ENCODE measurements at regions not wholly inside any gene's neighbourhood (a gene's known extent, or its start where the extent isn't known, plus 50 kb on each side); places are given as distances from the start of the nearest gene placed in this dataset.

- TF ChIP-seq, protein P1, sequence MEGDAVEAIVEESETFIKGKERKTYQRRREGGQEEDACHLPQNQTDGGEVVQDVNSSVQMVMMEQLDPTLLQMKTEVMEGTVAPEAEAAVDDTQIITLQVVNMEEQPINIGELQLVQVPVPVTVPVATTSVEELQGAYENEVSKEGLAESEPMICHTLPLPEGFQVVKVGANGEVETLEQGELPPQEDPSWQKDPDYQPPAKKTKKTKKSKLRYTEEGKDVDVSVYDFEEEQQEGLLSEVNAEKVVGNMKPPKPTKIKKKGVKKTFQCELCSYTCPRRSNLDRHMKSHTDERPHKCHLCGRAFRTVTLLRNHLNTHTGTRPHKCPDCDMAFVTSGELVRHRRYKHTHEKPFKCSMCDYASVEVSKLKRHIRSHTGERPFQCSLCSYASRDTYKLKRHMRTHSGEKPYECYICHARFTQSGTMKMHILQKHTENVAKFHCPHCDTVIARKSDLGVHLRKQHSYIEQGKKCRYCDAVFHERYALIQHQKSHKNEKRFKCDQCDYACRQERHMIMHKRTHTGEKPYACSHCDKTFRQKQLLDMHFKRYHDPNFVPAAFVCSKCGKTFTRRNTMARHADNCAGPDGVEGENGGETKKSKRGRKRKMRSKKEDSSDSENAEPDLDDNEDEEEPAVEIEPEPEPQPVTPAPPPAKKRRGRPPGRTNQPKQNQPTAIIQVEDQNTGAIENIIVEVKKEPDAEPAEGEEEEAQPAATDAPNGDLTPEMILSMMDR (conservative IDR thresholded peaks at IDR 0.05 in 1 of 2, IDR thresholded peaks at IDR 0.05 in 1 of 2; ENCODE audit: extremely low read depth in 1 of 2, insufficient read depth in 1 of 2, low read depth in 1 of 2, low read length in 2 of 2): peak; percentile 71 to 79
- TF ChIP-seq EZH2 (IDR thresholded peaks at IDR 0.05; ENCODE audit: borderline replicate concordance, low read length): no peak
Observed at GRCh38 chr6:148177589-148178233, 164.9 kb upstream of the SASH1 start.

Measured in mammary epithelial cell (primary cell).